HG03439 (cell line): ENCODE measurements at regions not wholly inside any gene's neighbourhood (a gene's known extent, or its start where the extent isn't known, plus 50 kb on each side); places are given as distances from the start of the nearest gene placed in this dataset.

Experiments used
- ATAC-seq: cut with Tn5 transposase; IDR thresholded peaks from one replicate; pipeline ENCODE4 v1.9.1; 2021; ENCODE audit warnings: mild to moderate bottlenecking, moderate library complexity; ENCODE audit not compliant: unreplicated experiment

- no peak for ATAC-seq
Measured at GRCh38 chr2:153802671-153803070, 69.1 kb upstream of the GALNT13 start.

- ATAC-seq, result no peak
Measured at GRCh38 chr2:153808679-153809078, 63.0 kb upstream of the GALNT13 start.

DNA sequence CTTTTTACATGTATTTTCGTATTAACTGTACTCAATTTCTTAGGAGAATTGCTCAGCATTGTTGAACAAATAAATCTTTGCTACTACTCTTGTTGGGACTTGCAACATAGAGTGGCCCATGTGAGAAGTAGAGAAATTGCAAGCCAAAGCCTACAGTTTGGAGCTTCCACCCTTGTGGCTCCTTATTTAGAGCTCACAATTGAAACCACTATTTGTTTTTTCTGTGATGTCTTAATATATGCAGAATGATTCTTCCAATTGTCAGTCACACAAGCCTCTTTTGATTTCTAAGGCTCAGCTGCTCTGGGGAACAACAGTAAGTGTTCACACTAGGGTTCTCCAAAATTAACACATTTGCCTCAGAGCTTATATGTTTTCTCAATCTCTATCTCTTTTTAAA lies 60.2 kb upstream of the GALNT13 start:
- no peak for ATAC-seq

DNA sequence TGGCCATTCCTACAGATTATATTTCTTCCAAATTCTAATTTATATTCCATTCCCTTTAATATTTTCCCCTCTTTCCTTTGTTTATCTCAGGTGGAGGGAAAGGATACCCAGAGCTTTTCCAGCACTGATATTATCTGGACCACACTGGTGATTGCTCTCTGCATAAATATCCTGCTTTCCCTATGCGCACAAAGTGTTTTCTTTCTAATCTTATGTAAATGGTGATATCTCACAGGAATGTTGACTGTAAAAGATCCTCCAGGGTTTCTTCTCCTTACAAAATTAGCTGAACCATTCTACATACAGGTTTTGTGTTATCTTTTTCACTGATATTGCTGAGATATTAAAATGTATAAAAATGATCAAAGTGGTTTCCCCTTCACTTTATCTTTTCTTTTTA lies 59.1 kb upstream of the GALNT13 start:
- no peak for ATAC-seq

GRCh38 chr2:153818242-153818641 lies 53.5 kb upstream of the GALNT13 start:
- ATAC-seq, result no peak

GRCh38 chr2:153819074-153819473 lies 52.6 kb upstream of the GALNT13 start:
- no peak for ATAC-seq

GRCh38 chr2:153819501-153819900 lies 52.2 kb upstream of the GALNT13 start:
- ATAC-seq, result no peak
